ENCODE measurements at regions not wholly inside any gene's neighbourhood (a gene's known extent, or its start where the extent isn't known, plus 50 kb on each side); places are given as distances from the start of the nearest gene placed in this dataset.

DNA sequence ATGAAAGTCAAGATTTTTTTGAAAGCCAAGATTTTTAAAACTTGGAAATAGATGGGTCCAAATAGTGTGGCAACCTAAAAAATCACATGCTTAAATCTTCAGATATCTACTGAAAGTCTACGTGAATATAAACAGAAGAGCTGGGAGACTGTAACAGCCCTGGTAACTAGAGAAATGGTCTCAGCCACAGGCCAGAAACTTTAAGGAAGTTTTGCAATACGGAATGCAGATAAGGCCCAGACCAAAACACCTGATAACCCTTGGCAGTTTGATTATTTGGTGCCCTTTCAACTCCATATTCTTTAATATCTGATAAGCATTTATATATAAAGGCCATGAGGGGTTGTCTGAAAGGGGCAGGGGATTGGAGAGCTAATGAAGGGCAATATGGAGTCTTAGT lies 537.3 kb upstream of the TGFBR2 start:
- no peak for DNase-seq

DNA sequence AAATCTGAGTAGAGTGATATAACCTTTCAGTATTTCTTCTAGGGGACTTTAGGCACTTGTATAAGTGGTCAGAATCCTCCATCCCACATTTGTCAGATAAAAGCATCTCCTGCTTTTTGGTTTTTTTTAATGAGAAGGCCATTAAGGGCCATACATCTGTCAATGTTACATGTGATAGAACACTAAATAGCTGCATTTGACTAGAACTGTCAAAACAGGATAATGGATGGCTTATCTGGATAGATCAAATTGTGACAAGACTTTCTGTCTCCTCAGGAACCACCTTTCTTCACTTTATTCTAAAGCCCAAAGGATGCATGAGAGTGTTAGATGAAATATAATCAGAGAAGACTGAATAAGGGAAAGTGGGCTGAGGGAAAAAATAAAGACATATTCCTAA lies 533.4 kb upstream of the TGFBR2 start:
- no peak for DNase-seq

DNA sequence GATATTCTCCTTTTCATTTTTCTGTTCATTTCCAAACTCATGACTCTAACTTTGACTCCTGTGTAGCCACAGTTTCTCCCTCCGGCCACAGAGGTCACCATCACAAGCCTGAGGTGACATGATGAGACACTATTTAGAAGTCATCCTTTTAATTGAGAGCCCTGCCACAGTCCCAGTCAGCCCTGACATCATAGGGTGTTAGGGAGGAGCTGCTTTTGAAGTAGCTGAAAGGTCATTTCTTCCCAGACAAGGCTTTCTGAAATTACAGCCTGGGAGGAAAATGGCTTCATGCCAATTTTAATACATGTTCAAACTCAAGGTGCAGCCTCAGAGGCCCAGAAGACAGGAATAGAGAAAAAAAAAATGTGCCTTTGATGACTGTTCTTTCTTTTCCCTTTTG lies 532.8 kb upstream of the TGFBR2 start:
- DNase-seq: no peak

DNA sequence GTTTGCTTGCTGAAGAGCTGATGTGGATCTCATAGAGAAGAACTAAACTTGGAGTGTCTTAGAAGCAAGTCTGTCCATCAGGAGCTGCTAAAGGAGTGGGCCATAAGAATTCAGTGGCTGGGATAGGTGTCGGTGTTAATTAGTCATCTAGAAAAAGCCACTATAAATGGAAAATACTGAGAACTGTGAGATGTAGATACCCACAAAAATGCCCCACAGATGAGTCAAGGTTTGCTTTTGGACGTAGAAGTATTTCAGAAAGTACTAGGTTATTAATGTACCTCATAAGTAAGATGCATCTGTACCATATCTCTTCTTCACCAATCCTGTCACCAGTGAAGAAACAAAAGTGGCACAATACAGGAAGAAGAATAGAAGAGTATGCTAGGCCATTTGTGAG lies 530.9 kb upstream of the TGFBR2 start:
- DNase-seq: no peak

DNA sequence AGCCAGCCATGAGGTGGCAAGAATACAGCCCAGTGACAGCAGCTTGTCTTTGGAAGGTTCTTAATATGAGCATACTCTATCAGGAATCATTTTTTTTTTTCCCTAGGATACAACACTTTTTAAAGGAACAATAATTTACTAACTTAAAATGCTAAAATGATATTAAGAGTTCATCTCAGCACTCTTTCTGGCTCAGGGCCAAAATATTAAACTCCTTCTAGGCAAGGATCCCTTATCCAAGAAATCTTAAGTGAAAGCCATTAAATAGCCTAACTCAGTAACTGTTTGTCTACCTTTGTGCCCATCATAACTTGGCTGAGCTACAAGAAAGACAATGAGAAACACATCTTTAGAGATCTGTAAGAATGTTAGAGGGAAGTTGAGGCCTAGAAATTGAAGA lies 529.5 kb upstream of the TGFBR2 start:
- DNase-seq: no peak

DNA sequence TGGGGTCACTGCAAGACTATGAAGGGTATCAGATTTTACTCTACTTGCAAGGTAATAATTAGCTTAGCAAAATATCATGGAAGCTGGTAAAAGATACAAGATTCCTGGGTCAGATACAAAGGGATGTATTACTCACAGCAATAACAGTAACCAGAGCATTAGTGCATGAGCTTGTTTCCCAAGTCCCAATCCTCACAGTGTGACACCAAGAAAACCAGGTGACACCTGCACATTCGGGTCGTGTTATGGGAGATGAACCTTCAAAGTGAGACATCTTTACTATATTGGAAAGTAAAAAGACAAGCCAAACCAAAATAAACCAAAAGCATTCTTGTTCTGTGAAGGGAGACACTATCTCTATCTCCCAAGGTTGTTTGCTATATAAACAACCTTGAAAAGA lies 528.7 kb upstream of the TGFBR2 start:
- DNase-seq: no peak

DNA sequence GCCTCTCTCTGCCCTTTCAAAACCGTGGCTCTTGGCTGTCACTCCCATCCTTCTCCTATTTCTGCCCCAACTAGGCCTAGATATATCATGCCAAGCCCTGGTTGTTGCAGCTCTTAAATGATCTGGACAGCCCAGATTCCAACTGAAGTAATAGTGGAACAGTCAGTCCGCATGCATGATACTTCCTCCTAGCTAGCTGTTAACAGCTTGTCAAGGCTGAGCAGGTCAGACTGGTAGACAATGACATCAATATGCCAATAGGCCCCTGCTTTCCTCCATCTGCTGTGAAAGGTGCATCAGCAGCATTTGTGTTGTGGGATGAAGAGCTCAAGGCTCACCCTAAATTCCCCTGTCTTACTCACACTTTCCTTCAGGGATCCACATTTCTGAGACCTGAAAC lies 527.7 kb upstream of the TGFBR2 start:
- DNase-seq: no peak

DNA sequence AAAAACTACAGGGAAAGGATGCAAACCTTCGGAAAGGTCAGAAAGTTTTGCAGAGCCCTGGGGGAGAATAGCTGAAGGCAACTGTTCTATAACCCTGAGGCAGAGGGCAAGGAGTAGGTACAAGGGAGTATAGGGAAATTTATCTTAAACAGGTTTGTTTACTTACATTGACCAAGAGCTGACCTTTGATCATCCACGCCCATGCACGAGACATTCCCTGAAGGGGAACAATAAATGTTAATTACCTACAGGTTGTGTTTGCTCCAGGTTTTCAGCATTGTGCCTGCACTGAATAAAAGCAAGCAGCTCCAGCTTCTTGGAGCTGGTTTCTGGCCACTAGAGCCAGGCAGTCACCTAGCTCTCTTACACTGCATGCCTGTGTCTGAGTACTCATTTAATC lies 524.5 kb upstream of the TGFBR2 start:
- no peak for DNase-seq

DNA sequence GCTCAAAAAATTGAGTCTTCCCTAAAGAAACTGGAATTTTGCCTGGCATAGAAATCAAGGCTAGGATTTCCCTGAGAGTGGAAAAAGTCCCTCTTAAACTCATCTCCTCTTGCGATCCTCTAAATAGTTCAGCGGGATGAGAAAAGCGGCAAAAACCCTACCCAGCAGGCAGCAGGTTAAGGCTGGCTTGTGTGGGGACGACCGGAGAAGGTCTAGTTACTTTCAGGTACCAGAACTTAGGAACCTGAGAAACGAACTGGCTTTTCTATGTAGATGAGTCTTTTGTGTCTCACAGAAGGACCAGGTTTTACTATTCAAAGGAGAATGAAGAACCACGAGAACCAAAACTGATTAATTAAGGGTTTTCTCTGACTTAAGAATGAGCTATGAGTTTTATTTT lies 523.7 kb upstream of the TGFBR2 start:
- DNase-seq: no peak

DNA sequence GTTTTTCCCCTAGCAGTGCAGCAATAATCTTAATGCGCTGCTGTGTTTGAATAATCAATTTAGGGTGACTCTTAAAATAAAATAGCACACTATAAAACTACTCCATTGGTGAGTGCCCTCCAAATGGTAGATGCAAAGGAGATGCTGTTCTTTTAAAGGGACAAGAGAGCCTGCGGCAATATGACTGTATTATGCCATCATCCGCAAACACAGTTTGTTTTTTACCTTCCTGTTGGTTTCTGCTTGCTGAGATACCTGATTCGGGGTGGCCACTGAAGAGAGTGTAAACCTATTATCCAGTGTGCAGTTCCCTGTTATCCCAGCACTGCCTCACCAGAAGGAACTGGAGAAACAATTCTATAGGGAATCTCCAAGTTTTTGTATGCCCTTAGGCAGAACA lies 523.1 kb upstream of the TGFBR2 start:
- no peak for DNase-seq

DNA sequence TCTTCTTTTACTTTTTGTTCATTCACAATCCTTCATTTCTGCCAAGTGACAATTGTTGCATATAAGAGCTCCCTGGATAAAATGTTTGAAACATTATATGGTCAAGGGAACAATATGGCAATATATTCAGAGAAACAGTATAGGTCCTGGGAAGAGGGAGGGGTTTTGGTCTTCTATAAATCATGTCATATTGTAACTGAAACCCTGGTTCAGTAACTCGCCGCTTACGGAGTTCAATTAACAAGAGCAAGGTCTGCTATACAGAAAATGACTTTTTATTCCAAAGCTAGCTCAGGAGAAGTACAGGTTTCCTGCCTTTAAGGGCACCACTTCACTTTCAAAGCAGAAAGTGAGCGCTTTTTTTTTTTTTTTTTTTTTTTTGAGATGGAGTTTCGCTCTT lies 522.1 kb upstream of the TGFBR2 start:
- no peak for DNase-seq

DNA sequence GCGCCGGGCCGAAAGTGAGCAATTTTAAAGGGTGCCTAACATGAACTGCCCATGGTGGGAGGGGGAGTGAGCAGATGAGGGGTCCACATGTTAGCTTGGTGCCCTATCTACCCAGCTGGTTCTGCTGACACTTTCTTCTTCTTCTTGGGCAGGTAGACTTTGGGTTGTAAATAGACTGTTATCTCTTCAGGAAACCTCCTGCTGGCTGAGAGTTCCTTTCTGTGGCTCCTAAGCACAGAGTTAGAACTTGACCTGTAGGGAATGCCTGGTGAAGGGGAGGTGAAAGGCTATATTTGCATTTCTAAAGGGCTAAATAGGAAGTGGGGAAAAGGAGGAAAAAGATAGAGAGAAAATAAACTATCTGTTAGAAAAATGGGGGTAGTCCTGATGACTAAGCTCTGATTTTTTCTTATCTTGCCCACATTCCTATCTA lies 521.4 kb upstream of the TGFBR2 start:
- no peak for DNase-seq

DNA sequence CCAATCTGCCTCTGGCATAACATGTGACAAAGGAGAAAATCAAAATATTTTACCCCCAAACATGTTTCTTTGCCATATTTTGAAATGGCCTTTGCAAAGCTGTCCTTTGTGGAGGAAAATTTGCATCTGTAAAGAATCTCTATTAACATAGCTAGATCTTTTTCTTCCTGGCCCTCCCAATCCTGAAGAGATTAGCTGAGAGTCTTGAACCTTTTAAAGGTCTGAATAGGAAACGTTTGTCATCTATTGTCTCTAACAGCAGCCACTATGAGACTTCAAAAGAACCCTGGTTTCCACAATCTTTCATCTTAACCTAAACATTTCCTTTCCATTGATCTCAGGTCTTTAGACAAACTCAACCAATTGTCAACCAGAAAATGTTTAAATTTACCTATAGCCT lies 520.9 kb upstream of the TGFBR2 start:
- no peak for DNase-seq

DNA sequence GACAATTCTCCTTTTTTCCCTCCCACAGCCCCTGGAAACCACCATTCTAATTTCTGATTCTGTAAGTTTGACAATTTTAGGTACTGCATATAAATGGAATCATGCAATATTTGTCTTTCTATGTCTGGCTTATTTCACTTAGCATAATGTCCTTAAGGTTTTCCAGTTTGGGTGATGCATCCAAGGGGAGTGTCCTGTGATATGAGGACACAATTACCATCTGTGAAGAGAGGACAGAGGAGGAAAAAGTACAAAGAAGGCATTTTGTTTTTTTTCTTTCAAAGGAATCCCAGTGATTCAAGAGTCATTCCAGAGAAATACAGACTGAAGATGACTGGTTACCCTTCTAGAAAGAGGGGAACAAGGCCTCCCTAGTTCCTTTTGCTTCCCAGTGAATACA lies 514.7 kb upstream of the TGFBR2 start:
- DNase-seq: no peak

DNA sequence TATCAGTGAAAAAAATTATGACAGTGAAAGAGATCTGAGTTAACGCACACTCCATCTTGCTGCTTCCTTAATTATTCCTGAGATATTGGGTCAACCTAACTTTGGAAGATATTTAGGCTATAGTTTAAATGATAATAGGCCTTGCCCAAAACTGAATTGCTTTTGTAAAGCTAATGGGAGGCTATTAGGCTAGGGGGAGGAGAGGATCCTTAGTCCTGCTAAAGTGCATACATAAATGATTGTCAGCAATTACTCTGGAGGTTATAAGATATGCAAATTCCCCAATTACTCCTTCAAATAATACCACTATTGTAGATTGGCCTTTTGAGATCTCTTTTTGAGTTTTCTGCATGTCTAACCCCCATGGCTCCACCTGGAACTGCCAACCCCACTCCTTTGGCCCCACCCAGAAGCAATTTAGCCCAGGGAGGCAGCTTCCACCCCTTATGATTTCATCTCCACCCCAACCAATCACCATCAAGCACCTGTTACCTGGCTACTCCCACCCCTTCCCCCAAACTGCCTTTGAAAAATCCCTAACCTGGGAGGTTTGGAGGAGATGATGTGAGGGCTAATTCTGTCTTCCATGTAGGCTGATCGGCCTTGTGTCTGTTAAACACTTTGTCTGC lies 509.3 kb upstream of the TGFBR2 start:
- DNase-seq: no peak

DNA sequence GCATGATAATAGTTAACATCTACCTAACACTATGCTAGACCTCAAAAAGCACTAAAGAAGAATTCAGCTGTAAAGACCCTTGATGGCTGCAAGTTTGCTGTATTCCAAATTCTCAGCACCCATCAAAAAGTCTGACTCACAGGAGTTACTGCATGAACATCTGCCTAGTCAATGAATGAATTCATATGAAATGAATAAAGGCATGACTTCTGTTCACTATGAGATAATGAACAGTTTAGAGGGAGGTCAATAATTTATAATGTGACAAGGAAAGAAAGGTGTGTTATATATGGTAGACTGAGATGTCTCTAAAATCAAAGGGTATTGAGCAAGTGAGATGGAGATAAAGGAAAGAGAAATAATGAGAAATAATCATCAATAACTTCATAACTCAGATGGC lies 508.2 kb upstream of the TGFBR2 start:
- no peak for DNase-seq

DNA sequence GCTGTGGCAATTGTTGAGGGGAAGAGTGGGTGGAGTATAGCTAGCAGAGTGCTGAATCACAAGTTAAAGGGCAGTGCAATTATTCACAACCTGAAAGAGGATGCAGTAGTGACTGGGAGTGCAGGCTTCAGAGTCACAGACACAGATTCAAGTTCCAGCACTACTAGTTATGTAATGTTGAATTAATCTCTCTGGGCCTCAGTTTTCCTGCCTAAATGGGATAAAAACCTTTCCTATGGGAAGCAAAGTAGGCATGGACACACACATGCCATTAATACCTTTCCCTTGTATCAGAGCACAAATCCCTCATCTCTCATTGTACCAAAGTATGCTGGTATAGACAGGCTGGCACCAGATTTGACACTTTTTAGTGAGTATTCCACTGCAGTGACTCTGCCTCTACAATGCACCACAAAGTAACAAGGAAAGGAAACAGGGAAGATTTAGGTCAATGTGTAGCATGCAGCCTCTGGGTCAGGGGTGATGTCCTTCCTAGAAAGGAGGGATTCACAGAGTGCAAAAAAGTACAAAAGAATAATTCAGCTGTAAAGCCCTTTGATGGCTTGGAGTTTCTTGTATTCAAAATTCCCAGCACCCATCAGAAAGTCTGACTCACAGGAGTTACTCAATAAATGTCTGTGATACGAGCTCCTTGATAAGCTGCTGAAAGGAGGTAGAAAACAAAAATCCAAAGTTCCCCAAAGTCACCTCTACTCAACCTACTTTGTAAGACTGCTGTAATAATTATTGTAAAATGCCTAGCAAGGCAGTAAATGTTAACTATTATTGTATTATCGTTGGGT lies 507.5 kb upstream of the TGFBR2 start:
- DNase-seq: peak; percentile 19

DNA sequence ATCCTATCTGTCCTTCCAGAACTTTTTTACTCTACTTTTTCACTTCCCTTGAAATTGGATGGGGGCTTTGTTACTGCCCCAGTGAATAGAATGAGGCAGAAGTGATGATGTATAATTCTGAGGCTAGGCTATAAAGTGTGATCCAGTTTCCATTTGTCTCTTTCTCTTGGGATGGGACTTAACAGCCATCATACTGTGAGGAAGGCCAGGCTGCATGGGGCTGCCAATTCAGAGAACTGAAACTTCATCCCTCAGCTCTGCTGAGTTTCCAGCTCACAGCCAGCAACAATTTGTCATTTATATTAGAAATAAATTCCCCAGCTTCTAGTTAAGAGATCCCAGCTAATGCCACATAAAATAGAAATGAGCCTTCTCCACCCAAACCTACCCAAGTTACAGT lies 504.0 kb upstream of the TGFBR2 start:
- no peak for DNase-seq

DNA sequence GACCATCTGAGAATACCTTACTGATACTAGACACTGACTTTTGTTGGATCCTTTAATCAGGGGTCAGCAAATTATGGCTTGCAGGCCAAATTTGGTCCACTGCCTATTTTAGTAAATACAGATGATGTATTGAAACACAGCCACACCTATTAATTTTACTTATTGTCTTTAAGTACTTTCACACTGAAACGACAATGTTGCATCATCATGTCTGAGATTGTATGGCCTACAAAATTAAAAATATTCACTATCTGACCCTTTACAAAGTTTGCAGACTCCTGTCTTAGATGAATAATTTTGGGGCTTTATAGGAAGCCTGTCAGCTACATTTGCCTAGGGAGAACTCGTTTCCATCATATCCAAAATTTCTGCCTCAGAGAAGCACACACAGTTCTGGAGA lies 503.2 kb upstream of the TGFBR2 start:
- DNase-seq: no peak

DNA sequence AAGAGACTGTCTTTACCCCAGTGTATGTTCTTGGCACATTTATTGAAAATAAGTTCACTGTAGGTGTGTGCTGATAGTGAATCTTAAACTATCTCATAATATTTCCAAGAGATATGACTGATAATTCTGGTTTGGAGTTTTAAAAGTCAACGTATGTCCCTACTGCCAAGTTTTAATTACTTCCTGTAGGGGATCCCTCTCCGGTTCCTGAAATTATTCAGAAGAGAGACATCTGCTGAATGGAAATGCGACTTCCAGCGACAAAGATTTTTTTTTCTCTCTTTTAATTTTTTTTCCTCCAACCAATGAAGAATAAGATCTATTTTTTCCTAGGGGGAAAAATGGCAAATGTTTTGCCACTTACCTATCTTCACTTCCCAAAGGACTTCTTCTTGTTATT lies 498.9 kb upstream of the TGFBR2 start:
- no peak for DNase-seq

DNA sequence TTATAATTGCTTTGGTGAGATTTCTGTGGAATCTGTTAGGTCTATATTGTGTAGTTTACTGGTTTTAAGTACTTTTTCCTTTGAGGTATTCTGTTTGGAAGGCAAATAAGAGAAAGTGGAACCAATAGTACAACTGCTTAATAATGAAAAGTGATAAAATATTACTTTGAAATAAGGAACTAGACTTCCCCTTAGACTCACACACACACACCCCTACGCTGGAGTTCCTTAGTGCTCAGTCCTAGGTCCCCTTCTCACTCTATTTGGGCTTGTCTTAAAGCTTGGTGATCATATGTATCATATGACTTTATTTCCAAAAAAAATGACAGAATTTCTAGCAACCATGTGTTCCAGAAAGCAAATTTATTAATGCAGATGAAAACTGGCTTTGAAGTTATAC lies 494.0 kb upstream of the TGFBR2 start:
- DNase-seq: no peak

DNA sequence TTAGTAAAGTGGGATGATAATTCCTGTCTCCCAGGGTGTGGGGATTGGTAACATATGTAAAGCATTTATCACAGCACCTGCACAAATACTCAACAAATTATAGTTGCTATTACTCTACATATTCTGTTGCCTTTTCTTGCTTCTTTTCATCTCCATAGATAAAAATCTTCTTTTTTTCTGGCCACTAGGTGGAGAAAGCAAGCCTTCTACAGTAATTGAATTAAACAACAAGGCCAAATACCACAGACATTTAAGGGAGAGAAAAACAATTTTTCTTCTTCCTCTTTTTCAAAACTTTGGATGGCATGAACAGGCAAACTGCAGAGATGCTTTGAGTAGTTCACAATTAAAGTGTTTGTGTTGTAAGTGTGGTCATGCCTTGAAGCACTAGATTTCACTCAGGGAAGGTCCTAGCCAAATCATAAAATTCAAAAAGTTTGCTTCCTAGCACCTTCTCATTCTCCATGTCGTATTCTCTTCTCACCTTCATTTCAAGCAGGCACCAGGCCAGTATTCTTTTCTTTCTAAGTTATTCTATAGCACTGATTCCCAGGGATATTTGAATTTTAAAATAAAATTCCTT lies 493.4 kb upstream of the TGFBR2 start:
- DNase-seq: peak; percentile 58

DNA sequence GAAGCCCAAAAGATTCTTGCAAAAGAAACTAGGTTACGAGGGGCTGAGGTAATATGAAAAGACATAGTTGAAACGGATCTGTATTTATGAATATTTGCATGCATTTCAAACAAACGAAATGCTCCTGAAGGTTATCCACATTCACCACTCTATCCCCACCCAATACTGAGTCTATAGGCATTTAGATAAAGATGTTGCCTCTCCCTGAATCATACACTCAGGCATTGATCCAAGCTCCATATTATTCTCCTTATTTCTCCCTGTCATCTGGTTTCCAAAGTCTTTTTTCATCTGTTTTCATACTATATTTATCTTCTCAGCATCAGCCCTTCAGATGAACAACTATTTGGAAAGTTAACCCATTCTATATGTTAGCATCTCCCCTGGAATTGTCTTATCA lies 492.5 kb upstream of the TGFBR2 start:
- no peak for DNase-seq

DNA sequence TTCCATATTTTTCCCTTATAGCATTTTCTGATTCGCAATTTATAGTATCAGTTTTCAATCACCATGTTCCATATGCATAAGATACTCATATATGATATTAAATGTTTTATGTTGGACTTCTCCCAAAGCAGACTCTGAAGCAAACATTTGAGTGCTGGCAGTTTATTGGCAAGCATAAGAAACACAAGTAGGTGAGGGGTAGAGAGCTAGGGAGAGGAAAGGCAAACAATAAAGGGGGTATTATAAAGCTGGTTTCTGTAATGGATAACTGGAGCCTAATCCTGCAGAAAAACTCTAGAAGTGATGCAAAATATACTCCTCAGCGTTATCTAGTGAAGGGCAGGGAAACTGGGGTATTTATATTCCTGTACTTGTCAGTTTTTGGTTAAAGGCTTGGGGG lies 491.5 kb upstream of the TGFBR2 start:
- DNase-seq: no peak
